IMR-90 (cell line): ENCODE measurements at regions not wholly inside any gene's neighbourhood (a gene's known extent, or its start where the extent isn't known, plus 50 kb on each side); places are given as distances from the start of the nearest gene placed in this dataset.

ENCODE experiments used
- CTCF ChIP-seq: conservative IDR thresholded peaks from 2 replicates; pipeline ENCODE4 v1.5.1; 2012; ENCODE audit warnings: mild to moderate bottlenecking, low read depth, low read length, improper control_type of control experiment
- FOS ChIP-seq: fragments of 150-350 bp; IDR thresholded peaks from 2 replicates; pipeline ENCODE4 v1.6.1; 2016; ENCODE audit warnings: low read depth, low read length
- POLR2A ChIP-seq: IDR thresholded peaks from 2 replicates; pipeline ENCODE4 v1.6.1; 2012; ENCODE audit warnings: mild to moderate bottlenecking, low read depth, low read length

- TF ChIP-seq CTCF (no peak), FOS (no peak), POLR2A (no peak)
Observed at GRCh38 chr1:22231995-22232690, 89.2 kb upstream of the WNT4 start.
